ENCODE measurements at regions not wholly inside any gene's neighbourhood (a gene's known extent, or its start where the extent isn't known, plus 50 kb on each side); places are given as distances from the start of the nearest gene placed in this dataset.
"Not testable (repeated sequence)": the region's sequence is repeated elsewhere in the genome, so short reads cannot be mapped to it uniquely, and the experiment has no call there.

DNA sequence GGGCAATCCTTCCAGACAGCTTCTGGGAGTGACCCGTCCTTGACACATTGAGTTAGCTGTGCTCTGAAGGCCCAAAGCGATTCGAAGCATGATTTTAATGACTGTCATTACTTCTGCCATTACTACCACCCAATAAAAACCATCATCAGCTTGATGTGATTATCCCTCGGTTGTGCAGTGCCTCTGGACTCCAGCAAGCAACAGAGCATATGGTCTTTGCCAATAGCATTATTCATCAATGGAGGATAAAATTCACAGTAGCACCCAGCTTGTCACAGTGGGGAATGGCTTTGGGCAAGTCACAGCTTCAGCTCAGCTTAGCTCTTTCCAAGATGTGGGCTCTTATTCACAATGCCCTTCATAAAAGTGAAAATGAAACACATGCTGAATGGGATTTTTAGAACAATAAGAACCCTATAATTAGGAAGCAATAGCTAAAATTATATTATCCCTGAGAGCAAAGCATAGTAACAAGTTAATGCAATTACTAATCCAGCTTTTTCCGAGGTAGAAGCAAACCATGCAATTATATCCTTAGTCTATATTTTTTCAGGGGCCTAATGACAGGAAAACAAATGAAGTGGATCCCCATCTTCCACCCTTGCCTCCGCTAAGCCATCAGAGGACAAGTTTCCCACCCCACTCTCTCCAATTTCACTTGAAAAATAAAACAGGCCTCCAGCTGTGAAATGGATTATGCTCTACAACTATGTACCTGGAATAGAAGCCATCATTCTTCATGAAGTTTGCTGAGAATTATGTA is 163.0 kb upstream of the EEA1 start:
- Histone ChIP-seq H3K9me2 (ENCODE audit: insufficient read depth, low read length) (no peaks in the 10 kb centered on the region), H3K4me1 (ENCODE audit: insufficient read depth, low read length, poor library complexity, severe bottlenecking) (peaks cover 4% of the 10 kb centered on the region), H3K9me3 (ENCODE audit: low read length) (no peaks in the 10 kb centered on the region), H4K20me1 (ENCODE audit: insufficient read depth, low read length) (no peaks in the 10 kb centered on the region), H3K79me2 (ENCODE audit: insufficient read depth, low read depth, low read length) (no peaks in the 10 kb centered on the region), H3K27ac (ENCODE audit: low read depth, low read length, poor library complexity, severe bottlenecking) (no peak overlapping the region), H3K36me3 (ENCODE audit: insufficient read depth, low read length) (no peaks in the 10 kb centered on the region), H3K4me3 (ENCODE audit: low read depth, low read length, poor library complexity, severe bottlenecking) (no peak overlapping the region), H3K4me2 (ENCODE audit: low read length) (no peak overlapping the region), H2AFZ (ENCODE audit: low read length) (no peak overlapping the region)
- no TSS peak for BruUV-seq (replicated peaks)
- ChIA-PET CTCF (ENCODE audit: unreplicated experiment) (no interaction called here), POLR2A (interaction anchor here (1.0 to 1.3 kb wide), 2 partner anchors 14 to 104 kb away, joined by 3 read pairs; no protein-coding TSS in a partner anchor)
- intact Hi-C loops (cut with micrococcal nuclease; ENCODE audit: unreplicated experiment), result no loop called here
- TF ChIP-seq, protein P1, sequence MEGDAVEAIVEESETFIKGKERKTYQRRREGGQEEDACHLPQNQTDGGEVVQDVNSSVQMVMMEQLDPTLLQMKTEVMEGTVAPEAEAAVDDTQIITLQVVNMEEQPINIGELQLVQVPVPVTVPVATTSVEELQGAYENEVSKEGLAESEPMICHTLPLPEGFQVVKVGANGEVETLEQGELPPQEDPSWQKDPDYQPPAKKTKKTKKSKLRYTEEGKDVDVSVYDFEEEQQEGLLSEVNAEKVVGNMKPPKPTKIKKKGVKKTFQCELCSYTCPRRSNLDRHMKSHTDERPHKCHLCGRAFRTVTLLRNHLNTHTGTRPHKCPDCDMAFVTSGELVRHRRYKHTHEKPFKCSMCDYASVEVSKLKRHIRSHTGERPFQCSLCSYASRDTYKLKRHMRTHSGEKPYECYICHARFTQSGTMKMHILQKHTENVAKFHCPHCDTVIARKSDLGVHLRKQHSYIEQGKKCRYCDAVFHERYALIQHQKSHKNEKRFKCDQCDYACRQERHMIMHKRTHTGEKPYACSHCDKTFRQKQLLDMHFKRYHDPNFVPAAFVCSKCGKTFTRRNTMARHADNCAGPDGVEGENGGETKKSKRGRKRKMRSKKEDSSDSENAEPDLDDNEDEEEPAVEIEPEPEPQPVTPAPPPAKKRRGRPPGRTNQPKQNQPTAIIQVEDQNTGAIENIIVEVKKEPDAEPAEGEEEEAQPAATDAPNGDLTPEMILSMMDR (conservative IDR thresholded peaks at IDR 0.05; ENCODE audit: low read length), result no peak
- no peak for DNase-seq (ENCODE audit: low spot score)

DNA sequence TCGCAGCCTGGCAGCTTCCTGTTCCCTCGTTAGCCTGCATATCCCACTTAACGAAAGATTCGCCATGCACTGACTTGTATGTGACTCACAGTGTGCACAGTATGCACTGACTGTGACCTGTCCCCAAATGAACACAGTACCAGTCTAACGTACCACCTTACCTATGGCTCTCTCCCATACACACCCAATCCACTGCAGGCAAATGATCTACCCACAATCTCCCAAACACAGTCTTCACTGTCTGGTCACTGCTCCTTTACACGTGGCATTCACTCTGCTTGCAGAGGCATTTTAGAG is 163.5 kb upstream of the EEA1 start:
- intact Hi-C loops (cut with micrococcal nuclease; ENCODE audit: unreplicated experiment), result no loop called here
- no peaks in the 10 kb centered on the region for H3K9me3 ChIP-seq (ENCODE audit: low read length)
- POLR2A ChIA-PET, result interaction anchor here (1.0 to 1.3 kb wide), 2 partner anchors 13 to 105 kb away, joined by 3 read pairs; no protein-coding TSS in a partner anchor
- H3K79me2 ChIP-seq (ENCODE audit: insufficient read depth, low read depth, low read length), result no peaks in the 10 kb centered on the region
- CTCF ChIA-PET (ENCODE audit: unreplicated experiment), result no interaction called here
- no peak overlapping the region for H2AFZ ChIP-seq (ENCODE audit: low read length)
- TF ChIP-seq, protein P1 (conservative IDR thresholded peaks at IDR 0.05; ENCODE audit: low read length), result no peak
- no peak for TF ChIP-seq EZH2phosphoT487 (IDR thresholded peaks at IDR 0.05; ENCODE audit: borderline replicate concordance, low read depth, low read length)
- DNase-seq (ENCODE audit: low spot score), result no peak
- H3K27ac ChIP-seq (ENCODE audit: low read depth, low read length, poor library complexity, severe bottlenecking), result no peak overlapping the region
- H3K4me3 ChIP-seq (ENCODE audit: low read depth, low read length, poor library complexity, severe bottlenecking), result no peak overlapping the region
- H3K4me2 ChIP-seq (ENCODE audit: low read length), result no peak overlapping the region
- H3K4me1 ChIP-seq (ENCODE audit: insufficient read depth, low read length, poor library complexity, severe bottlenecking), result peaks cover 4% of the 10 kb centered on the region
- H3K36me3 ChIP-seq (ENCODE audit: insufficient read depth, low read length), result no peaks in the 10 kb centered on the region
- no peaks in the 10 kb centered on the region for H4K20me1 ChIP-seq (ENCODE audit: insufficient read depth, low read length)
- no TSS peak for BruUV-seq (replicated peaks)
- H3K9me2 ChIP-seq (ENCODE audit: insufficient read depth, low read length), result no peaks in the 10 kb centered on the region

DNA sequence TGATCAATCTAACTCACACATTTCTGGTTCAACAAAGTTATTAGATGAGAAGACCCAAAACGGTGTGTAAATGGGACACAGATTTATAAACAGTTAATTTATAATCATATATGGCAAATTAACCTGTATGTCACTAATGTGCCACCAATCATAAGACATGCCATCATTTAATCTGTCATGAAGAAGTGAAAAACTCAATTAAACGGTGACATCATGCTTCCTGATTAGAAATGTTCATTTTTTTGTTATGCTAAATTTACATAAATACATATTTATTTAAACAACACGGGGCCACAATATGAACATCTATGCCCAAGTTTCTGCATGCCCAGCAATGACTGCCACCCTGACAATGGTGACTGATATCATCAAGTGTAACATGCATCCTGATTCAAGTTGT is 164.1 kb upstream of the EEA1 start:
- H3K79me2 ChIP-seq (ENCODE audit: insufficient read depth, low read depth, low read length), result no peaks in the 10 kb centered on the region
- H2AFZ ChIP-seq (ENCODE audit: low read length), result no peak overlapping the region
- H3K9me2 ChIP-seq (ENCODE audit: insufficient read depth, low read length), result no peaks in the 10 kb centered on the region
- H3K4me3 ChIP-seq (ENCODE audit: low read depth, low read length, poor library complexity, severe bottlenecking), result no peak overlapping the region
- ChIA-PET CTCF (ENCODE audit: unreplicated experiment) (no interaction called here), POLR2A (interaction anchor here (0.6 kb wide), 2 partner anchors 20 to 327 kb away, joined by 3 to 4 read pairs; no protein-coding TSS in a partner anchor)
- H3K4me1 ChIP-seq (ENCODE audit: insufficient read depth, low read length, poor library complexity, severe bottlenecking), result peaks cover 6% of the 10 kb centered on the region
- no peak overlapping the region for H3K27ac ChIP-seq (ENCODE audit: low read depth, low read length, poor library complexity, severe bottlenecking)
- BruUV-seq (replicated peaks), result no TSS peak
- TF ChIP-seq, protein P1 (conservative IDR thresholded peaks at IDR 0.05; ENCODE audit: low read length), result no peak
- TF ChIP-seq EZH2phosphoT487 (IDR thresholded peaks at IDR 0.05; ENCODE audit: borderline replicate concordance, low read depth, low read length), result no peak
- H3K36me3 ChIP-seq (ENCODE audit: insufficient read depth, low read length), result no peaks in the 10 kb centered on the region
- intact Hi-C loops (cut with micrococcal nuclease; ENCODE audit: unreplicated experiment), result no loop called here
- H3K9me3 ChIP-seq (ENCODE audit: low read length), result no peaks in the 10 kb centered on the region
- H4K20me1 ChIP-seq (ENCODE audit: insufficient read depth, low read length), result no peaks in the 10 kb centered on the region
- no peak for DNase-seq (ENCODE audit: low spot score)
- no peak overlapping the region for H3K4me2 ChIP-seq (ENCODE audit: low read length)

DNA sequence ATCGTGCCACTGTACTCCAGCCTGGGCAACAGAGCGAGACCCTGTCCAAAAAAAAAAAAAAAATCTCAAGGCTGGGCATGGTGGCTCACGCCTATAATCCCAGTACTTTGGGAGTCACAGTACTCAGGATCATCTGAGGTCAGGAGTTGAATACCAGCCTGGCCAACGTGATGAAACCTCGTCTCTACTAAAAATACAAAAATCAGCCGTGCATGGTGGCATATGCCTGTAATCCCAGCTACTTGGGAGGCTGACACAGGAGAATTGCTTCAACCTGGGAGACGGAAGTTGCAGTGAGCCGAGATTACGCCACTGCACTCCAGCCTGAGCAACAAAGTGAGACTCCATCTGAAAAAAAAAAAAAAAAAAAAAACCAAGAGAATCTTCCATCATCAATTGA is 165.1 kb upstream of the EEA1 start:
- CTCF ChIA-PET (ENCODE audit: unreplicated experiment); H3K79me2 ChIP-seq (ENCODE audit: insufficient read depth, low read depth, low read length); H3K9me2 ChIP-seq (ENCODE audit: insufficient read depth, low read length); H3K4me1 ChIP-seq (ENCODE audit: insufficient read depth, low read length, poor library complexity, severe bottlenecking); DNase-seq (ENCODE audit: low spot score); H3K9me3 ChIP-seq (ENCODE audit: low read length); BruUV-seq (replicated peaks); H3K36me3 ChIP-seq (ENCODE audit: insufficient read depth, low read length); H3K4me3 ChIP-seq (ENCODE audit: low read depth, low read length, poor library complexity, severe bottlenecking); intact Hi-C loops (cut with micrococcal nuclease; ENCODE audit: unreplicated experiment); H4K20me1 ChIP-seq (ENCODE audit: insufficient read depth, low read length); H3K4me2 ChIP-seq (ENCODE audit: low read length); H3K27ac ChIP-seq (ENCODE audit: low read depth, low read length, poor library complexity, severe bottlenecking); H2AFZ ChIP-seq (ENCODE audit: low read length); POLR2A ChIA-PET: not testable (repeated sequence)

All from OCI-LY7 (cell line).